GM20000 (cell line): ENCODE measurements at regions not wholly inside any gene's neighbourhood (a gene's known extent, or its start where the extent isn't known, plus 50 kb on each side); places are given as distances from the start of the nearest gene placed in this dataset.

Experiments
- DNase-seq: peaks from one replicate; pipeline ENCODE4 v3.0.0; 2012; ENCODE audit warnings: low spot score
- CTCF ChIP-seq: IDR thresholded peaks from 2 replicates; pipeline ENCODE4 v1.5.1; 2012; ENCODE audit warnings: mild to moderate bottlenecking, control low read depth; ENCODE audit errors: extremely low read depth, missing control alignments

DNA sequence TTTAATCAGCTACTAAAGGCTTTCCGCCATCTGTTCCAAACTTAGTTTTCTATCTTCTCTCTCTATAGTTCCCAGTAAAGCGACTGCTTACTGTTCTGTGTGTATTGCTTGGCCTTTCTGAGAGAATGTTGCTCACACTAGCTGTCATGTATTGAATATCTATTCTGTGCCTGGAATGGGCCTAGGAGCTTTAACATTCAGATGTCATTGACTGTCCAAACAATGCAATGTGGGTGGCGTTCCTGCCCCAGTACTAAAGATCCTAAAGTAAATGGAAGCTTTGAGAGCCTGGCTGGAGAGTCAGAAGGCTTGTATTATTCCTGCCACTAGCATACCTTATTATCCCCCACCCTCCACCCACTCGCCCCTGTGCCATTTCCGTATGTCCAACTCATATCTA lies 163.5 kb downstream of the SDHAF3 start:
- DNase-seq = no peak
- no peak for TF ChIP-seq CTCF

DNA sequence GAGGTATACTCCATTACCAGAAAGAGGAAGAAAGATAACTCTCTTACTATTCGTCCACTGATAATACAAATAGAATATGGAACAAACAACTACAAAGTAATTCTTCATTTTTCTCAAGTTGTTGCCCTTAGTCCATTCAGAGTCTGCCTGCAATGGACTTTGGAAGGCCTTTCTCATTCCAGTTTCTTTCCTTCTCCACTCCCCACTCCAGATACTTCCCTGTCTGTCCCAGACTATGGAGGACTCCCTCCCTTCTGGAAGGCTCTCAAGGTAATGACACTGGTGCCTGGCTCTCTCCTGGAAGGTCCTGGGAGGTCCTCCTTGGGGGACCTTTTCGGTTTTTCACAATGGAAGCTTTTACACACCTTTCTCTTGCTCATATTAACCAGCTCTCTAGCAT lies 167.8 kb downstream of the SDHAF3 start:
- no peak for DNase-seq
- TF ChIP-seq CTCF = no peak

DNA sequence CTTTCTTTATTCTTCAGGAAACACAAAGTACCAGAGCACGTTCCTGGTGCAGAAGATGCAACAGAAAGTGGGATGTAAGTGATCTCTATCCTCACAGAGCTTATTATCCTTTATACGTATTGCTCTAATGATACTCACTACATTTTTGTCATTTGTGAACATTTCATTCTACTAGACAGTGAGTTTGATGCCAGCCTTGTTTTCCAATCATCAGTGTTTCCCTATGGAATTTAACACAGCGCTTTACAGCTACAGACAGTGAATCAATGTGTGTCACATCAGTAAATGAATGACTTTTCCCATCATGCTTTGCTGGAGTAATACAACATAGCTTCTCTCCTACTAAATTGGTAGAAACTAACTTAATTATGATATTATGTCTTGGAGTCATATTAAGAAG lies 175.5 kb downstream of the SDHAF3 start:
- no peak for TF ChIP-seq CTCF
- no peak for DNase-seq

- no peak for DNase-seq
- TF ChIP-seq CTCF = no peak
Measured at GRCh38 chr7:97298561-97298960, 181.1 kb downstream of the SDHAF3 start.

DNA sequence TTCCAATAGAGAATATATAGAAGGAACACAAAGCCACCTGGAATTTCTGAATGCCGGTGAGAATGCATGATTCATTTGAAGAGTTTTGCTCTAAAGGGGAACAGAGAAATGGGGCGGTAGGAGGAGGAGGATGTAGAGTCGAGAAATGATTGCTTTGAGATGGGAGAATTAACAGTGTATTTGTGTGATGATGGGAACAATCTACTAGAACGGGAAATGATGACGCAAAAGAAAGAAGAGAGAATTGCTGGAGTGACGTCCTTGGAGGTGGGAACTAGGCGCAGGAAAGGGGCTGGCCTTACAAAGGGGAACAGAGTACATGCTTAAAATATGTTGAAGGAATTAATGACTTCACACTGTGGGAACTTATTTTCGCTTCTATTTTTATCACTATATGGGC lies 188.1 kb downstream of the SDHAF3 start:
- no peak for DNase-seq
- TF ChIP-seq CTCF = no peak

DNA sequence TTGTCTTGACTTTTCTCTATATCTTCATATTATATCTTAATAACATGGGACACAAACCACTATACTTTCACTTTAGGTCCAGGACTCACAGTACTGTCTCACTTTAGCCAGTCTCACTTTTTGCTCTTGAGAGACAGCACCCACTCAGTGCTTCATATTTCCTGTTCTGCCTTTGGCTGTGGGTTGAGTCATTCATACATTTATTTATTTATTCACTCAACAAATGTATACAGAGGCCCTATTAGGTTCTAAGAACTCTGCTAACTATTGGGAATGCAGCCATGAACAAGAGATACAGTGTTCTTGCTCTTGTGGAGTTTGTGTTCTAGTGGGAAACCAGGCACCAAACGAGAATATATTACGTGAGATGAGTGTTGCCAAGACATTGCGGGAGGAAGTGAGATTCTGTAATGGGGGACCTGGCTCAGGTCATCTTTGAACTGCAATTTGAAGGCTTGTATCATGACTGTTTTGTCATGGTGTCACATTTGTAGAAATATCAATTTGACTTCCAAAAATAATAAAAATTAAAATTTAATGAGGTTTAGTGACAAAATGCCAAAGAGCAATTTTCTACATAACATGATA lies 190.1 kb downstream of the SDHAF3 start:
- no peak for TF ChIP-seq CTCF

GRCh38 chr7:97313900-97314299 lies 196.4 kb downstream of the SDHAF3 start:
- no peak for DNase-seq
- TF ChIP-seq CTCF = no peak

More for the DNA sequence above, 190.1 kb downstream of the SDHAF3 start:
- DNase-seq = no peak
